ENCODE measurements at regions not wholly inside any gene's neighbourhood (a gene's known extent, or its start where the extent isn't known, plus 50 kb on each side); places are given as distances from the start of the nearest gene placed in this dataset.
A peak's percentile ranks its signal among the peaks of the same experiment; 100 is the strongest.

GRCh38 chr10:59517996-59518395 is 155.6 kb upstream of the FAM13C start:
- Histone ChIP-seq H4K20me1 (ENCODE audit: insufficient read depth) (no peaks in the 10 kb centered on the region), H3K27ac (ENCODE audit: low read depth in 2 of 2, low read length in 1 of 2) (no peak overlapping the region), H3K79me2 (ENCODE audit: insufficient read depth) (no peaks in the 10 kb centered on the region), H2AFZ (ENCODE audit: low read depth) (no peak overlapping the region), H3K36me3 (replicated peaks in 1 of 2; ENCODE audit: control insufficient read depth in 1 of 2, insufficient read depth in 2 of 2, low read length in 1 of 2) (no peaks in the 10 kb centered on the region), H3K9me3 (no peaks in the 10 kb centered on the region), H3K9me2 (no peaks in the 10 kb centered on the region), H3K27me3 (ENCODE audit: insufficient read depth) (no peaks in the 10 kb centered on the region), H3F3A (replicated peaks; ENCODE audit: insufficient read depth) (peaks cover 14% of the 10 kb centered on the region), H3K4me1 (ENCODE audit: control insufficient read depth in 1 of 2, insufficient read depth in 2 of 2, low read depth in 1 of 2, low read length in 1 of 2) (peaks cover 10 to 13% of the 10 kb centered on the region in 2 experiments; a peak in 3 of 4 replicates), H3K4me3 (ENCODE audit: low read depth in 2 of 2, low read length in 1 of 2) (no peak overlapping the region), H3K4me2 (no peak overlapping the region), H3K9ac (no peak overlapping the region)
- WGBS (ENCODE audit: low lambda C conversion rate), result 81% methylated on average over 3 of the region's 3 CpGs
- no peak for DNase-seq
- CTCF ChIA-PET, result no interaction called here
- TF ChIP-seq SMC3 (IDR thresholded peaks at IDR 0.05; ENCODE audit: low read depth, low read length), result no peak
- POLR2A ChIA-PET, result no interaction called here

- Histone ChIP-seq H3F3A (replicated peaks; ENCODE audit: insufficient read depth) (peaks cover 19% of the 10 kb centered on the region), H3K79me2 (ENCODE audit: insufficient read depth) (no peaks in the 10 kb centered on the region), H3K4me2 (no peak overlapping the region), H3K9me3 (no peaks in the 10 kb centered on the region), H3K27ac (ENCODE audit: low read depth in 2 of 2, low read length in 1 of 2) (no peak overlapping the region), H3K9me2 (no peaks in the 10 kb centered on the region), H3K9ac (no peak overlapping the region), H4K20me1 (ENCODE audit: insufficient read depth) (no peaks in the 10 kb centered on the region), H2AFZ (ENCODE audit: low read depth) (no peak overlapping the region), H3K27me3 (ENCODE audit: insufficient read depth) (no peaks in the 10 kb centered on the region), H3K36me3 (replicated peaks in 1 of 2; ENCODE audit: control insufficient read depth in 1 of 2, insufficient read depth in 2 of 2, low read length in 1 of 2) (no peaks in the 10 kb centered on the region), H3K4me1 (ENCODE audit: control insufficient read depth in 1 of 2, insufficient read depth in 2 of 2, low read depth in 1 of 2, low read length in 1 of 2) (peaks cover 14 to 16% of the 10 kb centered on the region in 2 experiments; a peak in 3 of 4 replicates), H3K4me3 (ENCODE audit: low read depth in 2 of 2, low read length in 1 of 2) (no peak overlapping the region)
- TF ChIP-seq IRF3 (IDR thresholded peaks at IDR 0.05; ENCODE audit: low read depth, low read length) (no peak), MAX (IDR thresholded peaks at IDR 0.05; ENCODE audit: low read depth) (no peak), USF1 (IDR thresholded peaks at IDR 0.05; ENCODE audit: borderline replicate concordance, low read depth) (no peak)
- DNase-seq, result no peak
- WGBS (ENCODE audit: low lambda C conversion rate), result 68% methylated on average over 7 of the region's 7 CpGs
- ChIA-PET POLR2A (no interaction called here), CTCF (interaction anchor here (0.8 to 1.8 kb wide), 2 partner anchors 63 to 689 kb away, joined by 3 to 4 read pairs; no protein-coding TSS in a partner anchor)
Measured at GRCh38 chr10:59517341-59517899, 155.1 kb upstream of the FAM13C start.

- H3K4me2 ChIP-seq, result peak overlapping the region; percentile 13; the same call in 1 of the 2 replicates
- H3K79me2 ChIP-seq (ENCODE audit: insufficient read depth), result no peaks in the 10 kb centered on the region
- no peaks in the 10 kb centered on the region for H3K36me3 ChIP-seq (replicated peaks in 1 of 2; ENCODE audit: control insufficient read depth in 1 of 2, insufficient read depth in 2 of 2, low read length in 1 of 2)
- H3K9ac ChIP-seq, result no peak overlapping the region
- H3K9me2 ChIP-seq, result no peaks in the 10 kb centered on the region
- no peak overlapping the region for H3K4me3 ChIP-seq (ENCODE audit: low read depth in 2 of 2, low read length in 1 of 2)
- H3K27me3 ChIP-seq (ENCODE audit: insufficient read depth), result no peaks in the 10 kb centered on the region
- peaks cover 14 to 20% of the 10 kb centered on the region in 2 experiments; a peak in 3 of 4 replicates for H3K4me1 ChIP-seq (ENCODE audit: control insufficient read depth in 1 of 2, insufficient read depth in 2 of 2, low read depth in 1 of 2, low read length in 1 of 2)
- H3K27ac ChIP-seq (ENCODE audit: low read depth in 2 of 2, low read length in 1 of 2), result peak overlapping the region; percentile 63 to 75; a peak in 3 of 4 replicates
- peaks cover 22% of the 10 kb centered on the region for H3F3A ChIP-seq (replicated peaks; ENCODE audit: insufficient read depth)
- no peak overlapping the region for H2AFZ ChIP-seq (ENCODE audit: low read depth)
- ChIA-PET POLR2A (no interaction called here), CTCF (interaction anchor here (0.7 to 1.5 kb wide), 9 partner anchors 9 to 273 kb away, joined by 3 to 5 read pairs (median 3); no protein-coding TSS in a partner anchor)
- 2% methylated on average over 3 of the region's 3 CpGs for WGBS (ENCODE audit: low lambda C conversion rate)
- no peaks in the 10 kb centered on the region for H4K20me1 ChIP-seq (ENCODE audit: insufficient read depth)
- peak; percentile 34 for DNase-seq
- H3K9me3 ChIP-seq, result no peaks in the 10 kb centered on the region
- TF ChIP-seq EP300 (IDR thresholded peaks at IDR 0.05; ENCODE audit: borderline replicate concordance in 1 of 2, low read depth in 1 of 2, low read length in 1 of 2), result peak; percentile 74 to 88
- peak; percentile 67; the same call in 1 of the 2 replicates for TF ChIP-seq ZBTB33 (IDR thresholded peaks at IDR 0.05; ENCODE audit: borderline replicate concordance, low read depth)
- TF ChIP-seq IRF3 (IDR thresholded peaks at IDR 0.05; ENCODE audit: low read depth, low read length), result no peak
- peak; percentile 20; the same call in 1 of the 2 replicates for TF ChIP-seq RAD21 (IDR thresholded peaks at IDR 0.05; ENCODE audit: low read length)
- no peak for TF ChIP-seq MAX (IDR thresholded peaks at IDR 0.05; ENCODE audit: low read depth)
- TF ChIP-seq FOSL2 (IDR thresholded peaks at IDR 0.05; ENCODE audit: borderline replicate concordance, low read depth), result peak; percentile 88
- no peak for TF ChIP-seq USF2 (IDR thresholded peaks at IDR 0.05; ENCODE audit: borderline replicate concordance, low read depth, low read length)
- TF ChIP-seq SIN3A (IDR thresholded peaks at IDR 0.05; ENCODE audit: borderline replicate concordance, low read depth, low read length), result no peak
- TF ChIP-seq TAF1 (IDR thresholded peaks at IDR 0.05; ENCODE audit: borderline replicate concordance, low read depth, low read length), result no peak
- TF ChIP-seq RFX5 (IDR thresholded peaks at IDR 0.05; ENCODE audit: low read length), result no peak
Measured at GRCh38 chr10:59513558-59513957, 151.2 kb upstream of the FAM13C start.

Measured in SK-N-SH (cell line).